Stimulated activated CD8-positive, alpha-beta memory T cell treated with anti-CD3 and anti-CD28 coated beads, Interleukin-15, amount 100 ng/mL, for 4 hours (primary cell): ENCODE measurements at regions not wholly inside any gene's neighbourhood (a gene's known extent, or its start where the extent isn't known, plus 50 kb on each side); places are given as distances from the start of the nearest gene placed in this dataset.
"Not testable (repeated sequence)": the region's sequence is repeated elsewhere in the genome, so short reads cannot be mapped to it uniquely, and the experiment has no call there.

ENCODE experiments used
- DNase-seq, 2 donors: peaks; one replicate each; pipeline ENCODE4 v3.0.0-alpha.2; 2020; ENCODE audit warnings: low read depth in 2 of 2

DNA sequence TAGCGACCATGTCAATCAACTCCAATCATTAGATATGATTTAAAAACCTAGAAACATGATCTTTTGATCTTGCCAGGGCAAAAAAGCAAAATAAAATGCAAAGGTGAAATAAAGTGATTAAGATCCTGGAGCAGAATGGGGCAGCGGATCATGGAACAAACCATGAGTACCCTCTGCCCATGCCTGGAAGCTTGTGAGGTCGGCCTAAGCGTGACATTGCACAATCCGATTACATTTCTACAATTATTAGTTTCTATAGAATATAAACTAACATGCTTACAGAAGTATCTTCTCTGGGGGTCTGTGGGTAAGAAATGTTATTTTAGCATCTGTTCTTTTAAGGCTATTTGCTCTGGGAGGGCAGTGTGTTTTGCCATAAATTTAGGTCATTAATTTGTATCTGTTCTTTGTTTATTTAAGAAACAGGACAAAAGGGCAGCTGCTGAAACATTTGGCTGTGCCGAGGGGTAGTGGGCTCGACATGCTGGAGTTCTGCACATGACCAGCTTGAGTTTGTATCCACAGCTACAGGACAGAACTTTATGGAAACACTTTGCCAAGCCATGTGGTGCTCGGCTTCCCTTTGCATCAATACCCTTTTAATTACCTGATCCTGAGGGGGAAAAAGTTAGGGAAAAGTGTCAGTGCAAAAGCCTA, 55.9 kb downstream of the ZBTB18 start:
- no peak for DNase-seq

- no peak for DNase-seq
These were observed 59.9 kb downstream of the ZBTB18 start for GRCh38 chr1:244111027-244111426.

DNA sequence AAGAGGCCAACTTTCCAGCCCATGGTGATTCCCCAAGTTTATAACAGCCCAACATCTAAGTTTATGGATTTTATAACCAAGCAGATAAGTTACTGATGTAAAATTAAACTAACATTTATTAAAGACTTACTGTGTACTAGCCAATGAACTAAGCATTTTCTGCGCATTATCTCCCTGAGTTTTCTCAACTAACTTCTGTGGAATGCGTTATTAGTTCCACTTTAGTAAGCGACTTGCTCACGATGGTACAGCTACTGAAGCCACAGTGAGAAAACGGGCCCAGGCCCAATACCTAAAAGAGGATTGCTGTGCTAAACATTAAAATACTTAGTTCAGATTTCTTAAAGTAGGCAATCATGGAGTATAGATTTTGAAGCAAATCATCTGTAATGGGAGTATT, 61.0 kb downstream of the ZBTB18 start:
- no peak for DNase-seq

DNA sequence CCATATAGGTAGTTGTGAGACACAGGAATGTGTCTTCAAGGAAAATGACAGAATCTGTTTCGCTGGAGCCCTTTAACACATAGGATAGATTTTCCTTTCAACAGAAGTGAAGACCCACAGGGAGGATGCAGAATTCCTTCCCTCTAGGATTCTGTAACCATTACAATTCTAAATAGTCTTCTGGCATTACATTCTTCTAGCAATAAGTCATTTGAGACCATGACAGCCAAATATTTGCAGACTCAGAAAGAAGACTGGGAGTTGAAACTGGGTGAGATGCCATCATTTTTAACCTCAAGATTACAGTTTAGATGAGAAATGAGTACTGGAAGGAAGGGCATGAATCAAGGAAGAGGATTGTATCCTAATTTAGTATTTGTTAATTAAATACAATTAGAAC, 61.6 kb downstream of the ZBTB18 start:
- DNase-seq: no peak

GRCh38 chr1:244113532-244114320, 62.6 kb downstream of the ZBTB18 start:
- no peak for DNase-seq

- no peak for DNase-seq
These were observed 63.8 kb downstream of the ZBTB18 start for GRCh38 chr1:244114892-244115291.

DNA sequence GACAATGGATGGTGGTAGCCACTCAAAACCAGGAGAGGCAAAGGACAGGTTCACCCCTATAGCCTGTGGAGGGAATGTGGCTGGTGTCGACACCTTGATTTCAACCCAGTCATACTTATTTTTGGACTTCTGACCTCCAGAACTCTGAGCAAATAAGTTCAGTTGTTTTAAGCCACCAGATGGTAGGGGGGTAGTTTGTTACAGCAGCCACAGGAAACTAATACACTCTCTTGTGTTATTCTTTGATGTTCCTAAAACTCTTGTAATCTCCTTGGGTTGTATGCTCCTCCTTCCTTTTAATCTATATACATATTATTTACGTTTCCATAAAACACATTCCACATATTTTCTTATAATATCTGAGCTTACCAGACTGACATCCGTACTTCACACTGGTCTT, 65.9 kb downstream of the ZBTB18 start:
- DNase-seq: no peak

- no peak for DNase-seq
These were observed 67.2 kb downstream of the ZBTB18 start for GRCh38 chr1:244118109-244118761.

DNA sequence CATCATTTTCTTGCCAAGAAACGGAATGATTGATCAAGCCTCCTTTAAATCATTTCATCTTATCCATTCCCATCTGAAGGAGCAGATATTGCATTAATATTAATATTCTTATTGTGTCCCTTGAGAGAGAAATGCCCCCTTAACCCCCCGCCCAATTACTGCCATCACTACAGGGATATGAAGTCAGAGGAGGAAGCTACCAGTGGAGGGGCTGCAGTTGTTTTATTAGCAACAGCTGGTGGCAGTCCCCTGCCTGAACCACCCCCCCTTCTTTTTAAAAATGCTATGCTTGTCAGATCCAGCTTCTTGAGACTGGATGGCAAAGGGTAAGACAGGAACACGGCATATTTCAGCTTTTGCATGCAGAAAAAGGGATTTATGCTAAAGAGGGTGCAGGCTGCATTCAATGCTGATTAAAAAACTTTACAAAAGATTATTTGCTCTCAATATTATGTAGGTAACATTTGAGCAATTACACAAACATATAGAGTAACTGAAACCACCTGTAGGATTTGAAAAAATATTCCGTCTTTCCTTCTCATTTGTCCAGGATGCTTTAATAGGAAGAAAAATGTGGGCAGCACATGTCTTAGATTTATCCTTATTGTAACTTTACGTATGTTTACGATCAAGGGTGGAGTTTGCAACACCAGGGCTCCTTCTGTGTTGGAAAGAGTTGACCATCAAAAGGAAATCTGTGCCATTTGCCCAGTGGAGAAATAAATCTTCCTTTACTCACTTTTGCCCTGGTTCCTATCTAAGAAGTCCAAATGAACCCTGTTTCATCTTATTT, 77.7 kb downstream of the ZBTB18 start:
- no peak for DNase-seq

GRCh38 chr1:244137276-244137675, 86.2 kb downstream of the ZBTB18 start:
- no peak for DNase-seq

DNA sequence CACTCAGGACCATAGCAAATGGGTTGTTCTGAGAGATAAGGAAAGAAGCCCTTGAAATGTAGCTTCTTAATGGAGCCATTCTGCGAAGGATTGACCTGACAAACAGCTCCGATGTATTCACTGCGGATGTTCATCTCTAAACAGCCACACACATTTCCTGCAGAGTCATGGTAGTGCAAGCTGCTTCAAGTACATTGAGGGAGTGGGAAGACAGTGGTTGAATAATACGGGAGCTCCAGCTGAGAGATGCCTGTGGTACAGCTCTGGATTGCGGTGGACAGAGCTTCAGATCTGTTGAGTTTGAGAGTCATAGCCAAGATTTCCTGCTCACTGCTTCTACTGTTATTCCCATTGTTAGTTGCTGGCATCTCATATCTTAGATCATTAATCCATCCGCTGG, 86.6 kb downstream of the ZBTB18 start:
- no peak for DNase-seq

DNA sequence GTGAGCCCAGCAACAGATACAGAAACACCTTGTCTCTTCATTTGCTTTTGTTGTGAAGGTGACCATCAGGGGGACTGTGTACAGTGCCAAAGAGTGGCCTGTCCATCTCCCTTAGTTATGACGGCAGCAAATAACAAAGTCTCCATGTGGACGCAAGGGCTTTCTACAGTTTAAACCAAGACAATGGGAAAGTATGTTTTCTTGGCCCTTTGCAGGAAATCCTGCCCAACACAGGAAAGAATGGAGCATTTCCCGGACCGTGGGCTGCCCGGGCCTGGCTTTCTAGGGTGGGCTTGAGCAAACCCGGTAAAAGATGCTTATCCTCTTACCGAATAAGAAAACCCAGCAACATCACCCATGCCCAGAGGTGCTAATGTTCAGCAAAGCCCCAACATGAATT, 87.3 kb downstream of the ZBTB18 start:
- DNase-seq: no peak

DNA sequence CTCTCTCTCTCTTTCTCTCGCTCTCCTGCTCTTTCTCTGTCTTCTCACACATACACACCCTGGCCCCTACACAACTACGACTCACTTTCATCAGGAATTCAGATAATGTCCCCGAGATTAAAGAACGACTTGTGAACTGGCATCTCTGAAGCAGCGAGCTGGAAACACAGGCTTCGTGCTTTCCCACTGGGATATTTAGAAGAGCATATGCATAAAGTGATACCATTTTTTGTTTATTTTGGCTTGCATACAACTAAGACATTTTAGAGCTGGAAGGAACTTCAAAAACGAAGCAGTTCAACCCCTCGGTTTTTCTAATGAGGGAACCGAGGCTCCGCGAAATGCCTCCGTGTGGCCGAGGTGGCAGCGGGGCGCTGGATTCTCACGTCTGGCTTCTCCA, 88.6 kb downstream of the ZBTB18 start:
- DNase-seq: no peak

DNA sequence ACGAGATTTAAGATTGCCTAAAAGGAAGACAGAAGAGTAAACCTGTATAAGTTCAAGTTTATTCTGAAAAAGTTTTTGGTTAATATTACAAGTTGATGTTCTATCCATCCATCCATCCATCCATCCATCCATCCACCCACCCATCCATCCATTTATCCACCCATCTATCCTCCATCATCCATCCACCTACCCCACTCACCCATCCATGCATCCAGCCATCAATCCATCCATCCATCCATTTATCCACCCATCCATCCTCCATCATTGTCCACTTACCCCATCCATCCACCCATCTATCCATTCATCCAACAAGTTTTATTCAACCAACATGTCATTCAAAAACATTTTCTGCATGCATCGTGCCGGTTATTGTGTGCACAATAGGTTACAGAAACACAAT, 89.3 kb downstream of the ZBTB18 start:
- DNase-seq: no peak

GRCh38 chr1:244144053-244144452, 93.0 kb downstream of the ZBTB18 start:
- DNase-seq: no peak

DNA sequence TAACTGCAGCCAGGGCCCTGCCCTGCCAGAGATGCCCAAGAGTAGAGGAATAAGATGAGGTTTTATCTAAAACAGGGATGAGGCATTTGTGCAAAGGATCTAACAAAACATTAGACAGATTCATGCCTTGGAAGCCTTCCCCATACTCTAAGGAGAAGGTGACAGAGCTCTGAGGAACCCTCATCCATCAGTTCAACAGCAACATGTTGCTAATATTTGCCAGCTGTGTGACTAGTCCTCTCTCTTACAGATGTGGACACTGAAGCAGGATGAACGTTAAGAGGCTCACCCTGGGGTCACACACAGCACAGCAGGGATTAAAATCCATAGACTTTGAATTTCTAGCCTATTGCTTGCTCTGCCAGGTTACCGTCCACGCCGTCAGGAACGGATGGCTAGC, 99.0 kb downstream of the ZBTB18 start:
- no peak for DNase-seq

DNA sequence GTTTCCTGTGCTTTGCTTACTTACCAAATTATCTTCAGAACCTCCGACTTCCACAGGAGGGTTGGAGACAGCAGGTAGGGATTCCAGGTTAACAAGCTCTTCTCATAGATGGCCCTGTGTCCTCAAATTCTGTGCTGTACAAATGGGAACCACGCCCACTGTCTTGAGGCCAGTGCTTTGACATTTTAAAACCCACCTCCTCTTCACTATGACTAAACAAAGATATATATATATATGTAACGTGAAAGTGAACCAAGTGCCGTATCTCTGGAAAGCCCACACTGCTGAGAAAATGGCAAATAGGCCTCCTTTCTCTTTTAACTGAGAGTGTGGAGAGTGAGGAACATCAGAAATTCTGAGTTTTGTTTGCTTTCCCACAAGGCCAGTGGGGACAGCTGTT, 99.6 kb downstream of the ZBTB18 start:
- no peak for DNase-seq

DNA sequence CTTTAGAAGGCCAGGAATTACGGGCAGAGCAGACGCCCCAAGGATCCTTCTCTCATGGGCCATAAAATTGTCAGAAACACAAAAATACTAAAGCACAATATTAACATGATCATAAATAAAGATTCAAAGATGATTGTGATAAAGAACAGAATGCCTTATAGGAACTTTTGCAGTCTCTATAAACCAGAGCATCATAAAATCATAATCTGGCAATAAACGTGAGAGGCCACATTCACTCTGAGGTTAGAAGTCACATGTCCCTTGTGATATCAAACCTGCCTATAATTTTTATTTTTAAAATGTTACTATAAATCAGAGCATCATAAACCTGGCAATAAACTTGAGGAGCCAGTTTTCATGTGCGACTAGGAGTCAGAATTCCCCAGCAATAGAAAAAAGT, 100.5 kb downstream of the ZBTB18 start:
- no peak for DNase-seq

DNA sequence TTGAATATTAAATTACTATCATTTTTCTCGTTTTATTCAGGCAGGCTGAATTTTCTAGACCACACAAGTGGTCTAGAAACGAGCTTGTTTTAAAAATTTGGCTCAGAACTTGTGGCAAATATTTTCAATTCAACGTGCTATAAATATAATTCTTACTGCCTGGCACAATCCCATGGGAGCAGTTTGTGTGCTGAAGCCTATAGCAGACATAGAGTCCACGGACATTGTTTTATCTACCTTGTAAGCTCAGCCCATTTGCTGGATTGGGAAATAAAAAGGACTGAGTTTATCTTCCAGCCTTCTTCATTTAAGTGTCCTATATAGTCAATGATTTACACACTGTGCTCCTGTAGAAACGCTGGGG, 103.4 kb downstream of the ZBTB18 start:
- DNase-seq: no peak

GRCh38 chr1:244154872-244155531, 103.9 kb downstream of the ZBTB18 start:
- no peak for DNase-seq

DNA sequence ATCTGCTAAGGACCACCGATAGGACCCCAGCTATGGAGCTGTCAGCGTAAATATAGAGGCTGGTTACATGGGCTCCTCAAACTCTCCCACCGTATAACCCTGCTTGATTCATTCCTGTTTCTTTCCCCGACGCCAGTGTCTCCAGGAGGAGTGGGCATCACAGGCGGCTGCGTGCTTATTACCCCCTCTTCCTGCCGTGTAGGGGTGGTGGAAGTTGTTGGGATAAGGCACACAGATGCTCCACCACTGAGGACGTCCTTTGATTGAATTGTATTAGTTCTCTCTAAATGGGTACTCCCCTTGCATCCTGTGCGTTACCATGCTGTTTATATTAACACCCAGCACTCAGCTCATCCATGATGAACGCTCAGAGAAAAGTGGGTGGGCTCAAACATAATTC, 104.6 kb downstream of the ZBTB18 start:
- DNase-seq: no peak

DNA sequence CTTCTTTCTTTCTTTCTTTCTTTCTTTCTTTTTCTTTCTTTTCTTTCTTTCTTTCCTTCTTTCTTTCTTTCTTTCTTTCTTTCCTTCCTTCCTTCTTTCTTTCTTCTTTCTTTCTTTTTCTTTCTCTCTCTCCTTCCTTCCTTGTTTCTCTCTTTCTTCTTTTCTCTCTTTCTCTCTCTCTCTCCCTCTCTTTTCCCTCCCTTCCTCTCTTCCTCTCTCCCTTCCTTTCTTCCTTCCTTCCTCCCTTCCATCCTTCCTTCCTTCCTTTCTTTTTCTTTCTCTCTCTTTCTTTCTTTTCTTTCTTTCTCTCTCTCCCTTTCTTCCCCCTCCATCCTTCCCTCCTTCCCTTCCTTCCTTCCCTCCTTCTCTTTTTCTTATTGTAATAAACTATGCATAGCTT, 105.5 kb downstream of the ZBTB18 start:
- not testable (repeated sequence) for DNase-seq
